ENCODE measurements at regions not wholly inside any gene's neighbourhood (a gene's known extent, or its start where the extent isn't known, plus 50 kb on each side); places are given as distances from the start of the nearest gene placed in this dataset.

GRCh38 chr1:244957122-244957521 is 92.8 kb upstream of the HNRNPU start:
- ATAC-seq = no peak
- no peak overlapping the region for H2AFZ ChIP-seq
- H3K4me2 ChIP-seq = no peak overlapping the region
- H3K27ac Mint-ChIP-seq = no peak overlapping the region
- no peaks in the 10 kb centered on the region for H4K20me1 ChIP-seq (replicated peaks; ENCODE audit: insufficient read depth)
- H3K9me2 ChIP-seq (ENCODE audit: insufficient read depth) = no peaks in the 10 kb centered on the region
- H3F3A ChIP-seq (replicated peaks; ENCODE audit: low read depth) = no peaks in the 10 kb centered on the region
- no peaks in the 10 kb centered on the region for H3K4me1 ChIP-seq (ENCODE audit: insufficient read depth)
- H3K4me1 Mint-ChIP-seq = peaks cover 3% of the 10 kb centered on the region; the same call in 2 of the 3 replicates
- H3K27me3 Mint-ChIP-seq (ENCODE audit: insufficient read depth, low read depth, poor library complexity) = no peaks in the 10 kb centered on the region
- H3K27ac ChIP-seq (ENCODE audit: low read depth) = no peak overlapping the region
- no peak for DNase-seq (ENCODE audit: low spot score)
- no peak for TF ChIP-seq ETS1 (IDR thresholded peaks at IDR 0.05)
- TF ChIP-seq ZNF331 (CRISPR knock-in tag; IDR thresholded peaks at IDR 0.05; ENCODE audit: low read depth) = no peak
- no peaks in the 10 kb centered on the region for H3K27me3 ChIP-seq (ENCODE audit: insufficient read depth)
- H3K9me3 Mint-ChIP-seq = no peaks in the 10 kb centered on the region
- no peaks in the 10 kb centered on the region for H3K36me3 ChIP-seq (ENCODE audit: insufficient read depth)
- no peaks in the 10 kb centered on the region for H3K79me2 ChIP-seq (replicated peaks; ENCODE audit: insufficient read depth)
- no peak overlapping the region for H3K4me3 ChIP-seq
- H3K36me3 Mint-ChIP-seq (ENCODE audit: low read depth) = no peaks in the 10 kb centered on the region
- no peak overlapping the region for H3K4me3 Mint-ChIP-seq

GRCh38 chr1:244955661-244956060 is 91.3 kb upstream of the HNRNPU start:
- Mint-ChIP-seq H3K4me3 (no peak overlapping the region), H3K27ac (no peak overlapping the region), H3K27me3 (ENCODE audit: insufficient read depth, low read depth, poor library complexity) (no peaks in the 10 kb centered on the region), H3K9me3 (no peaks in the 10 kb centered on the region), H3K4me1 (peaks cover 3% of the 10 kb centered on the region; the same call in 2 of the 3 replicates), H3K36me3 (ENCODE audit: low read depth) (no peaks in the 10 kb centered on the region)
- H3K4me3 ChIP-seq = no peak overlapping the region
- H3K9me2 ChIP-seq (ENCODE audit: insufficient read depth) = no peaks in the 10 kb centered on the region
- no peak overlapping the region for H3K4me2 ChIP-seq
- no peaks in the 10 kb centered on the region for H3K4me1 ChIP-seq (ENCODE audit: insufficient read depth)
- H2AFZ ChIP-seq = no peak overlapping the region
- DNase-seq (ENCODE audit: low spot score) (no peak), ATAC-seq (no peak)
- no peaks in the 10 kb centered on the region for H3K27me3 ChIP-seq (ENCODE audit: insufficient read depth)
- no peaks in the 10 kb centered on the region for H3K36me3 ChIP-seq (ENCODE audit: insufficient read depth)
- H4K20me1 ChIP-seq (replicated peaks; ENCODE audit: insufficient read depth) = no peaks in the 10 kb centered on the region
- no peak overlapping the region for H3K27ac ChIP-seq (ENCODE audit: low read depth)
- H3K79me2 ChIP-seq (replicated peaks; ENCODE audit: insufficient read depth) = no peaks in the 10 kb centered on the region
- H3F3A ChIP-seq (replicated peaks; ENCODE audit: low read depth) = no peaks in the 10 kb centered on the region
- TF ChIP-seq CTCF (conservative IDR thresholded peaks at IDR 0.05; ENCODE audit: low read depth in 2 of 2) (no peak), POLR2AphosphoS5 (IDR thresholded peaks at IDR 0.05; ENCODE audit: low read depth) (no peak), ETS1 (IDR thresholded peaks at IDR 0.05) (no peak), ZNF114 (CRISPR knock-in tag; IDR thresholded peaks at IDR 0.05) (no peak), EZH2 (IDR thresholded peaks at IDR 0.05; ENCODE audit: low read depth, unreplicated experiment) (no peak), NANOG (IDR thresholded peaks at IDR 0.05; ENCODE audit: borderline replicate concordance) (no peak), ZNF331 (CRISPR knock-in tag; IDR thresholded peaks at IDR 0.05; ENCODE audit: low read depth) (no peak), CREB1 (CRISPR knock-in tag; IDR thresholded peaks at IDR 0.05; ENCODE audit: low read depth) (no peak), REST (IDR thresholded peaks at IDR 0.05; ENCODE audit: unreplicated experiment) (no peak)
